Astrocyte of the spinal cord (primary cell): ENCODE measurements at regions not wholly inside any gene's neighbourhood (a gene's known extent, or its start where the extent isn't known, plus 50 kb on each side); places are given as distances from the start of the nearest gene placed in this dataset.
"Not testable (repeated sequence)": the region's sequence is repeated elsewhere in the genome, so short reads cannot be mapped to it uniquely, and the experiment has no call there.

Experiments
- DNase-seq: peaks from one replicate; pipeline ENCODE4 v3.0.0; 2011; ENCODE audit warnings: low read depth, low spot score
- H3K4me3 ChIP-seq: 2 replicates; pipeline ENCODE4 v1.5.1; 2011; ENCODE audit warnings: low read depth, mild to moderate bottlenecking, low read length, moderate library complexity
- CTCF ChIP-seq: IDR thresholded peaks from 2 replicates; pipeline ENCODE4 v1.5.1; 2012; ENCODE audit warnings: low read depth, mild to moderate bottlenecking, low read length, inconsistent platforms
- in situ Hi-C: cut with HindIII; loops from 2 replicates; pipeline ENCODE4 v1.10.0; 2017; ENCODE audit warnings: low sequenced_read_pairs

- in situ Hi-C loops, result no loop called here
- no peak for DNase-seq
- no peak overlapping the region for H3K4me3 ChIP-seq
- TF ChIP-seq CTCF, result no peak
Measured at GRCh38 chr19:20359933-20360720, 193.1 kb downstream of the ZNF486 start.

GRCh38 chr19:20358841-20359465 is 191.9 kb downstream of the ZNF486 start:
- DNase-seq, H3K4me3 ChIP-seq, in situ Hi-C loops: not testable (repeated sequence)

- no peak overlapping the region for H3K4me3 ChIP-seq
- DNase-seq, result no peak
- no peak for TF ChIP-seq CTCF
- in situ Hi-C loops, result no loop called here
Measured at GRCh38 chr19:20357921-20358320, 190.9 kb downstream of the ZNF486 start.

- no peak for DNase-seq
- no peak for TF ChIP-seq CTCF
- H3K4me3 ChIP-seq, result no peak overlapping the region
- in situ Hi-C loops, result no loop called here
Measured at GRCh38 chr19:20351244-20351643, 184.2 kb downstream of the ZNF486 start.

GRCh38 chr19:20349206-20349605 is 182.2 kb downstream of the ZNF486 start:
- DNase-seq, result no peak
- TF ChIP-seq CTCF, result no peak
- in situ Hi-C loops, result no loop called here
- no peak overlapping the region for H3K4me3 ChIP-seq

GRCh38 chr19:20339444-20339843 is 172.4 kb downstream of the ZNF486 start:
- no peak for DNase-seq
- H3K4me3 ChIP-seq, result no peak overlapping the region
- no peak for TF ChIP-seq CTCF
- in situ Hi-C loops, result no loop called here

- in situ Hi-C loops, result no loop called here
- DNase-seq, result no peak
- H3K4me3 ChIP-seq, result no peak overlapping the region
- TF ChIP-seq CTCF, result no peak
Measured at GRCh38 chr19:20334760-20335159, 167.7 kb downstream of the ZNF486 start.
